ENCODE measurements at regions not wholly inside any gene's neighbourhood (a gene's known extent, or its start where the extent isn't known, plus 50 kb on each side); places are given as distances from the start of the nearest gene placed in this dataset.

DNA sequence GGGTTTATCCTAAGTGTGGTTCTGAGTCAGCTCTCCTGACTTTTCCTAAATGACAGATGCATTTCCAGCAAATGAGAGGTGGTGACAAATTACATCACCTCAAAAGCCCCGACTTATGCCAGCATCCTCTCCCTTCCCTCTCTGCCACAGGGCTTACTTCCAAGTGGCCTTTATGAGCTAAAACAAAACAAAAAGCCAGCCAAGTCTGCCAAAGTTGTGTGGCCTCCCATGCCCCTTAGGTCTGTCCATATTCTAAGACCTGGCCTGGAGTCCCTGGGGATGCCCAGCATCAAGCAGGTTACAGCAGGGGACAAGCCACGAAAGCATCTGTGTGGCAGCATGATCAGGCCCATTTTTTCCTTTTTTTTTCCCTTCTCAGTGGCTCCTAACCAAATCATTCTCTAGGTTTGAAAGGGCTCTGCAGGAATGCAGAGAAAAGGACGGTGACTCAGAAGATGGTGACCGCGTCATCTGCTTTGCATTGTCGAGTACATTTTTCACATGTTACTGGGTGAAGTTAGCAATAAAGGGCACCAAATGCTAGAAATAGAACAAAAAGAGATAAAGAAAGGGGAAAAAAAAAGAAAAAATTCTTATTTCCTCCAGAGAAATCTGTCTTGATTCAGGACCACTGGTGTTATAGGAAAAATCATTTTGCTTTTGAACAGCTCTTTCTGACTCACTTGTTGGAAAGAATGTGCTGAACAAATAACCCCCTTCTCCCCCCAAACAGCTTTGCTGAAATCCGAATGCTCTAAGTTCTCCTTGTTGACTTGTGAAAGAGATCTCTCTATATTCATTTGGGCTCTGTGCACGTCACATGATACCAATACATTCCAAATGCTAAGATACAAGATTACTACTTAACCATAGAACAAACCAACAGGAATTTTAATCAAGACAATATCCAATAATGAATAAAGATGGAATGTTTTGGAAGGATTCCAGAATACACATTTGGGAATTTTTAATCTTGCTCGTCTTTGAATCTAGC is 178.7 kb downstream of the EN1 start:
- Histone ChIP-seq H3K27ac (ENCODE audit: low read depth in 2 of 2, low read length in 1 of 2) (peak overlapping the region; percentile 81 to 98), H3K9me2 (no peaks in the 10 kb centered on the region), H3K9me3 (no peaks in the 10 kb centered on the region), H3K9ac (peak overlapping the region; percentile 78), H3K36me3 (replicated peaks in 1 of 2; ENCODE audit: control insufficient read depth in 1 of 2, insufficient read depth in 2 of 2, low read length in 1 of 2) (no peaks in the 10 kb centered on the region), H3K4me2 (peak overlapping the region; percentile 79), H3K4me1 (ENCODE audit: control insufficient read depth in 1 of 2, insufficient read depth in 2 of 2, low read depth in 1 of 2, low read length in 1 of 2) (peaks cover 20 to 27% of the 10 kb centered on the region in 2 experiments), H3K4me3 (ENCODE audit: low read depth in 2 of 2, low read length in 1 of 2) (peak overlapping the region in 1 of 2 experiments; percentile 16; a peak in 3 of 4 replicates), H3K27me3 (ENCODE audit: insufficient read depth) (no peaks in the 10 kb centered on the region), H2AFZ (ENCODE audit: low read depth) (peak overlapping the region; percentile 79), H3K79me2 (ENCODE audit: insufficient read depth) (no peaks in the 10 kb centered on the region), H3F3A (replicated peaks; ENCODE audit: insufficient read depth) (peaks cover 48% of the 10 kb centered on the region), H4K20me1 (ENCODE audit: insufficient read depth) (no peaks in the 10 kb centered on the region)
- DNase-seq, result no peak
- ChIA-PET POLR2A (no interaction called here), CTCF (no interaction called here)
- WGBS (ENCODE audit: low lambda C conversion rate), result 12% methylated on average over 9 of the region's 9 CpGs
- no peak for TF ChIP-seq CHD2 (IDR thresholded peaks at IDR 0.05; ENCODE audit: low read length, partially characterized antibody)
- peak; percentile 0; the same call in 1 of the 2 replicates for TF ChIP-seq TAF1 (IDR thresholded peaks at IDR 0.05; ENCODE audit: borderline replicate concordance, low read depth, low read length)
- TF ChIP-seq FOXM1 (IDR thresholded peaks at IDR 0.05; ENCODE audit: low read depth), result peak; percentile 69
- TF ChIP-seq EP300 (IDR thresholded peaks at IDR 0.05; ENCODE audit: borderline replicate concordance in 1 of 2, low read depth in 1 of 2, low read length in 1 of 2), result peak in 1 of 2 experiments; percentile 69; a peak in 2 of 4 replicates
- no peak for TF ChIP-seq RFX5 (IDR thresholded peaks at IDR 0.05; ENCODE audit: low read length)
- no peak for TF ChIP-seq SIN3A (IDR thresholded peaks at IDR 0.05; ENCODE audit: borderline replicate concordance, low read depth, low read length)
- peak; percentile 82 for TF ChIP-seq TCF12 (IDR thresholded peaks at IDR 0.05)
- TF ChIP-seq EZH2phosphoT487 (IDR thresholded peaks at IDR 0.05; ENCODE audit: borderline replicate concordance, low read depth), result no peak
- TF ChIP-seq MEF2A (IDR thresholded peaks at IDR 0.05; ENCODE audit: borderline replicate concordance, low read depth), result peak; percentile 93
- peak; percentile 19; the same call in 1 of the 2 replicates for TF ChIP-seq POLR2AphosphoS5 (IDR thresholded peaks at IDR 0.05; ENCODE audit: low read depth, low read length)
- no peak; the same call in 1 of the 2 replicates for TF ChIP-seq YY1 (IDR thresholded peaks at IDR 0.05; ENCODE audit: low read depth)
- peak; percentile 78 for TF ChIP-seq JUND (IDR thresholded peaks at IDR 0.05)
- no peak for TF ChIP-seq SMC3 (IDR thresholded peaks at IDR 0.05; ENCODE audit: low read depth, low read length)
- TF ChIP-seq GATA2 (CRISPR knock-in tag; IDR thresholded peaks at IDR 0.05), result no peak
- TF ChIP-seq RAD21 (IDR thresholded peaks at IDR 0.05; ENCODE audit: low read length), result no peak
- peak; percentile 44; the same call in 1 of the 2 replicates for TF ChIP-seq RXRA (IDR thresholded peaks at IDR 0.05; ENCODE audit: borderline replicate concordance, low read depth)
- TF ChIP-seq TEAD4 (IDR thresholded peaks at IDR 0.05; ENCODE audit: borderline replicate concordance, insufficient read depth), result peak; percentile 82
- TF ChIP-seq GABPA (IDR thresholded peaks at IDR 0.05; ENCODE audit: low read depth), result no peak
- TF ChIP-seq, protein P1, sequence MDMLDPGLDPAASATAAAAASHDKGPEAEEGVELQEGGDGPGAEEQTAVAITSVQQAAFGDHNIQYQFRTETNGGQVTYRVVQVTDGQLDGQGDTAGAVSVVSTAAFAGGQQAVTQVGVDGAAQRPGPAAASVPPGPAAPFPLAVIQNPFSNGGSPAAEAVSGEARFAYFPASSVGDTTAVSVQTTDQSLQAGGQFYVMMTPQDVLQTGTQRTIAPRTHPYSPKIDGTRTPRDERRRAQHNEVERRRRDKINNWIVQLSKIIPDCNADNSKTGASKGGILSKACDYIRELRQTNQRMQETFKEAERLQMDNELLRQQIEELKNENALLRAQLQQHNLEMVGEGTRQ (IDR thresholded peaks at IDR 0.05; ENCODE audit: borderline replicate concordance, low read depth, low read length), result no peak
- no peak for TF ChIP-seq ELF1 (IDR thresholded peaks at IDR 0.05)
- TF ChIP-seq, protein P2, sequence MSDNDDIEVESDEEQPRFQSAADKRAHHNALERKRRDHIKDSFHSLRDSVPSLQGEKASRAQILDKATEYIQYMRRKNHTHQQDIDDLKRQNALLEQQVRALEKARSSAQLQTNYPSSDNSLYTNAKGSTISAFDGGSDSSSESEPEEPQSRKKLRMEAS (IDR thresholded peaks at IDR 0.05; ENCODE audit: low read depth), result no peak; the same call in 1 of the 2 replicates
- TF ChIP-seq NFIC (IDR thresholded peaks at IDR 0.05; ENCODE audit: borderline replicate concordance), result peak; percentile 83
- no peak for TF ChIP-seq FOXJ3 (CRISPR knock-in tag; IDR thresholded peaks at IDR 0.05)
- TF ChIP-seq, protein P3, sequence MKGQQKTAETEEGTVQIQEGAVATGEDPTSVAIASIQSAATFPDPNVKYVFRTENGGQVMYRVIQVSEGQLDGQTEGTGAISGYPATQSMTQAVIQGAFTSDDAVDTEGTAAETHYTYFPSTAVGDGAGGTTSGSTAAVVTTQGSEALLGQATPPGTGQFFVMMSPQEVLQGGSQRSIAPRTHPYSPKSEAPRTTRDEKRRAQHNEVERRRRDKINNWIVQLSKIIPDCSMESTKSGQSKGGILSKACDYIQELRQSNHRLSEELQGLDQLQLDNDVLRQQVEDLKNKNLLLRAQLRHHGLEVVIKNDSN (IDR thresholded peaks at IDR 0.05; ENCODE audit: borderline replicate concordance, low read depth), result peak; percentile 65; the same call in 1 of the 2 replicates
- TF ChIP-seq, protein P4, sequence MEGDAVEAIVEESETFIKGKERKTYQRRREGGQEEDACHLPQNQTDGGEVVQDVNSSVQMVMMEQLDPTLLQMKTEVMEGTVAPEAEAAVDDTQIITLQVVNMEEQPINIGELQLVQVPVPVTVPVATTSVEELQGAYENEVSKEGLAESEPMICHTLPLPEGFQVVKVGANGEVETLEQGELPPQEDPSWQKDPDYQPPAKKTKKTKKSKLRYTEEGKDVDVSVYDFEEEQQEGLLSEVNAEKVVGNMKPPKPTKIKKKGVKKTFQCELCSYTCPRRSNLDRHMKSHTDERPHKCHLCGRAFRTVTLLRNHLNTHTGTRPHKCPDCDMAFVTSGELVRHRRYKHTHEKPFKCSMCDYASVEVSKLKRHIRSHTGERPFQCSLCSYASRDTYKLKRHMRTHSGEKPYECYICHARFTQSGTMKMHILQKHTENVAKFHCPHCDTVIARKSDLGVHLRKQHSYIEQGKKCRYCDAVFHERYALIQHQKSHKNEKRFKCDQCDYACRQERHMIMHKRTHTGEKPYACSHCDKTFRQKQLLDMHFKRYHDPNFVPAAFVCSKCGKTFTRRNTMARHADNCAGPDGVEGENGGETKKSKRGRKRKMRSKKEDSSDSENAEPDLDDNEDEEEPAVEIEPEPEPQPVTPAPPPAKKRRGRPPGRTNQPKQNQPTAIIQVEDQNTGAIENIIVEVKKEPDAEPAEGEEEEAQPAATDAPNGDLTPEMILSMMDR (IDR thresholded peaks at IDR 0.05), result no peak
- TF ChIP-seq, protein P5, sequence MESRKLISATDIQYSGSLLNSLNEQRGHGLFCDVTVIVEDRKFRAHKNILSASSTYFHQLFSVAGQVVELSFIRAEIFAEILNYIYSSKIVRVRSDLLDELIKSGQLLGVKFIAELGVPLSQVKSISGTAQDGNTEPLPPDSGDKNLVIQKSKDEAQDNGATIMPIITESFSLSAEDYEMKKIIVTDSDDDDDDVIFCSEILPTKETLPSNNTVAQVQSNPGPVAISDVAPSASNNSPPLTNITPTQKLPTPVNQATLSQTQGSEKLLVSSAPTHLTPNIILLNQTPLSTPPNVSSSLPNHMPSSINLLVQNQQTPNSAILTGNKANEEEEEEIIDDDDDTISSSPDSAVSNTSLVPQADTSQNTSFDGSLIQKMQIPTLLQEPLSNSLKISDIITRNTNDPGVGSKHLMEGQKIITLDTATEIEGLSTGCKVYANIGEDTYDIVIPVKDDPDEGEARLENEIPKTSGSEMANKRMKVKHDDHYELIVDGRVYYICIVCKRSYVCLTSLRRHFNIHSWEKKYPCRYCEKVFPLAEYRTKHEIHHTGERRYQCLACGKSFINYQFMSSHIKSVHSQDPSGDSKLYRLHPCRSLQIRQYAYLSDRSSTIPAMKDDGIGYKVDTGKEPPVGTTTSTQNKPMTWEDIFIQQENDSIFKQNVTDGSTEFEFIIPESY (IDR thresholded peaks at IDR 0.05; ENCODE audit: borderline replicate concordance, low read depth), result 0 out of 2 replicates have a peak, but pooled peaks have one; percentile 15
- TF ChIP-seq, protein P6, sequence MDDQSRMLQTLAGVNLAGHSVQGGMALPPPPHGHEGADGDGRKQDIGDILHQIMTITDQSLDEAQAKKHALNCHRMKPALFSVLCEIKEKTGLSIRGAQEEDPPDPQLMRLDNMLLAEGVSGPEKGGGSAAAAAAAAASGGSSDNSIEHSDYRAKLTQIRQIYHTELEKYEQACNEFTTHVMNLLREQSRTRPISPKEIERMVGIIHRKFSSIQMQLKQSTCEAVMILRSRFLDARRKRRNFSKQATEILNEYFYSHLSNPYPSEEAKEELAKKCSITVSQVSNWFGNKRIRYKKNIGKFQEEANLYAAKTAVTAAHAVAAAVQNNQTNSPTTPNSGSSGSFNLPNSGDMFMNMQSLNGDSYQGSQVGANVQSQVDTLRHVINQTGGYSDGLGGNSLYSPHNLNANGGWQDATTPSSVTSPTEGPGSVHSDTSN (IDR thresholded peaks at IDR 0.05), result peak; percentile 81
